Neural progenitor cell (in vitro differentiated cells): ENCODE measurements at regions not wholly inside any gene's neighbourhood (a gene's known extent, or its start where the extent isn't known, plus 50 kb on each side); places are given as distances from the start of the nearest gene placed in this dataset.

Experiments
- DNase-seq: peaks from one replicate; pipeline ENCODE4 v3.0.0-alpha.2; 2016; ENCODE audit warnings: low spot score
- H2AFZ ChIP-seq: fragments of 200-600 bp; sonication (generic); replicated peaks from 2 replicates; pipeline ENCODE4 v1.6.1; 2016; ENCODE audit warnings: antibody characterized with exemption
- H3F3A ChIP-seq: fragments of 200-600 bp; sonication (generic); 2 replicates; pipeline ENCODE4 v1.6.1; 2016; ENCODE audit warnings: antibody characterized with exemption, low read depth
- H3K27ac ChIP-seq: fragments of 200-600 bp; sonication (generic); 2 replicates; pipeline ENCODE4 v1.5.1; 2016; ENCODE audit warnings: mild to moderate bottlenecking
- H3K27me3 ChIP-seq: fragments of 200-600 bp; sonication (generic); 2 replicates; pipeline ENCODE4 v1.6.1; 2016; ENCODE audit warnings: mild to moderate bottlenecking, moderate library complexity
- H3K36me3 ChIP-seq: fragments of 200-600 bp; sonication (generic); 2 replicates; pipeline ENCODE4 v1.5.1; 2016
- H3K4me1 ChIP-seq: fragments of 200-600 bp; sonication (generic); 2 replicates; pipeline ENCODE4 v1.6.1; 2016; ENCODE audit warnings: mixed run types
- H3K4me2 ChIP-seq: fragments of 200-600 bp; sonication (generic); 2 replicates; pipeline ENCODE4 v1.6.1; 2016
- H3K4me3 ChIP-seq: fragments of 200-600 bp; sonication (generic); 2 replicates; pipeline ENCODE4 v1.5.1; 2016
- H3K79me2 ChIP-seq: fragments of 200-600 bp; sonication (generic); 2 replicates; pipeline ENCODE4 v1.6.1; 2016; ENCODE audit warnings: low read depth
- H3K9ac ChIP-seq: fragments of 200-600 bp; sonication (generic); 2 replicates; pipeline ENCODE4 v1.6.1; 2016
- H3K9me3 ChIP-seq: fragments of 200-600 bp; sonication (generic); 2 replicates; pipeline ENCODE4 v1.5.1; 2016; ENCODE audit warnings: low read depth
- H4K20me1 ChIP-seq: fragments of 200-600 bp; sonication (generic); 2 replicates; pipeline ENCODE4 v1.6.1; 2016; ENCODE audit warnings: low read depth
- H3K27ac Mint-ChIP-seq: 3 replicates; pipeline ENCODE4 v1.8.0; 2021; ENCODE audit warnings: mixed read lengths
- H3K27me3 Mint-ChIP-seq: 2 replicates; pipeline ENCODE4 v1.8.0; 2022; ENCODE audit warnings: low read depth, mild to moderate bottlenecking, inconsistent platforms, moderate library complexity, mixed read lengths; ENCODE audit not compliant: insufficient read depth
- H3K36me3 Mint-ChIP-seq: 3 replicates; pipeline ENCODE4 v1.8.0; 2021; ENCODE audit warnings: mixed read lengths
- H3K4me1 Mint-ChIP-seq: 3 replicates; pipeline ENCODE4 v1.8.0; 2021; ENCODE audit warnings: mixed read lengths
- H3K4me3 Mint-ChIP-seq: 3 replicates; pipeline ENCODE4 v1.8.0; 2021; ENCODE audit warnings: mild to moderate bottlenecking, moderate library complexity, mixed read lengths
- H3K9me3 Mint-ChIP-seq: 3 replicates; pipeline ENCODE4 v1.8.0; 2020; ENCODE audit warnings: mixed read lengths
- CTCF ChIP-seq: fragments of 200-600 bp; sonication (generic); IDR thresholded peaks from 2 replicates; pipeline ENCODE4 v1.5.1; 2017; ENCODE audit warnings: antibody characterized with exemption, mild to moderate bottlenecking
- EZH2 ChIP-seq: fragments of 200-600 bp; sonication (generic); IDR thresholded peaks from 2 replicates; pipeline ENCODE4 v1.6.1; 2017; ENCODE audit warnings: antibody characterized with exemption, mild to moderate bottlenecking, moderate library complexity
- EZH2phosphoT487 ChIP-seq: fragments of 200-600 bp; sonication (generic); IDR thresholded peaks from 2 replicates; pipeline ENCODE4 v1.6.1; 2017; ENCODE audit warnings: antibody characterized with exemption

GRCh38 chr14:55800156-55800785 is 220.3 kb downstream of the KTN1 start:
- no peak overlapping the region for H2AFZ ChIP-seq

DNA sequence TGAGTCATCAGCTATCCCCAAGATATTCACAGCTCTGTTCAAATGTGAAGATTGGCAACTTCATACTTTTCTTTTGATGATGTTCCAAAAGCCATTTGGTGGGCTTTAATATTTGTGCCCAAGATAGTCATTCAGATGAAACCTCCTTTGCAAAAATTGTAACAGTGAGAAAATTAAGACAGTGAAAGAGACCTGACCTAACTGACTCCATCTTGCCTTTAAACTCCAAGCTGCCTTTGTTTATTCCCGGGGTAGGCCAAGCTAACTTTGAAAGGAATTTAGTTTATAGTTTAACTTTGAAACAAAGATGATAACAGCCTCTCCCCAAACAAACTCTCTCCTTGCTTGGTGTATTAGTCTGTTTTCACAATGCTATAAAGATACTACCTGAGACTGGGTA is 221.1 kb downstream of the KTN1 start:
- H3K27ac Mint-ChIP-seq, result no peak overlapping the region
- H3K79me2 ChIP-seq, result no peaks in the 10 kb centered on the region
- H3K4me1 ChIP-seq, result peaks cover 14% of the 10 kb centered on the region
- DNase-seq, result no peak
- peaks cover 6% of the 10 kb centered on the region for H3K9me3 Mint-ChIP-seq
- TF ChIP-seq EZH2 (no peak), EZH2phosphoT487 (no peak), CTCF (no peak)
- H3F3A ChIP-seq, result peaks cover 4% of the 10 kb centered on the region
- no peaks in the 10 kb centered on the region for H3K9me3 ChIP-seq
- H3K36me3 Mint-ChIP-seq, result no peaks in the 10 kb centered on the region
- H3K27me3 Mint-ChIP-seq, result peaks cover 3% of the 10 kb centered on the region
- no peaks in the 10 kb centered on the region for H3K27me3 ChIP-seq
- no peak overlapping the region for H3K4me2 ChIP-seq
- no peak overlapping the region for H3K27ac ChIP-seq
- H2AFZ ChIP-seq, result no peak overlapping the region
- no peak overlapping the region for H3K9ac ChIP-seq
- H4K20me1 ChIP-seq, result no peaks in the 10 kb centered on the region
- H3K4me3 Mint-ChIP-seq, result no peak overlapping the region
- H3K4me1 Mint-ChIP-seq, result peaks cover 36% of the 10 kb centered on the region
- H3K4me3 ChIP-seq, result no peak overlapping the region
- no peaks in the 10 kb centered on the region for H3K36me3 ChIP-seq

More at GRCh38 chr14:55800156-55800785, 220.3 kb downstream of the KTN1 start:
- Histone ChIP-seq H3K9me3 (no peaks in the 10 kb centered on the region), H3F3A (peaks cover 4% of the 10 kb centered on the region), H4K20me1 (no peaks in the 10 kb centered on the region), H3K9ac (no peak overlapping the region), H3K27ac (no peak overlapping the region), H3K79me2 (no peaks in the 10 kb centered on the region), H3K36me3 (no peaks in the 10 kb centered on the region), H3K4me1 (peaks cover 14% of the 10 kb centered on the region), H3K4me2 (no peak overlapping the region), H3K27me3 (no peaks in the 10 kb centered on the region), H3K4me3 (no peak overlapping the region)
- peaks cover 6% of the 10 kb centered on the region for H3K9me3 Mint-ChIP-seq
- peaks cover 36% of the 10 kb centered on the region for H3K4me1 Mint-ChIP-seq
- DNase-seq, result no peak
- no peak overlapping the region for H3K27ac Mint-ChIP-seq
- H3K36me3 Mint-ChIP-seq, result no peaks in the 10 kb centered on the region
- peaks cover 3% of the 10 kb centered on the region for H3K27me3 Mint-ChIP-seq
- no peak overlapping the region for H3K4me3 Mint-ChIP-seq
- TF ChIP-seq EZH2 (no peak), CTCF (no peak), EZH2phosphoT487 (no peak)

DNA sequence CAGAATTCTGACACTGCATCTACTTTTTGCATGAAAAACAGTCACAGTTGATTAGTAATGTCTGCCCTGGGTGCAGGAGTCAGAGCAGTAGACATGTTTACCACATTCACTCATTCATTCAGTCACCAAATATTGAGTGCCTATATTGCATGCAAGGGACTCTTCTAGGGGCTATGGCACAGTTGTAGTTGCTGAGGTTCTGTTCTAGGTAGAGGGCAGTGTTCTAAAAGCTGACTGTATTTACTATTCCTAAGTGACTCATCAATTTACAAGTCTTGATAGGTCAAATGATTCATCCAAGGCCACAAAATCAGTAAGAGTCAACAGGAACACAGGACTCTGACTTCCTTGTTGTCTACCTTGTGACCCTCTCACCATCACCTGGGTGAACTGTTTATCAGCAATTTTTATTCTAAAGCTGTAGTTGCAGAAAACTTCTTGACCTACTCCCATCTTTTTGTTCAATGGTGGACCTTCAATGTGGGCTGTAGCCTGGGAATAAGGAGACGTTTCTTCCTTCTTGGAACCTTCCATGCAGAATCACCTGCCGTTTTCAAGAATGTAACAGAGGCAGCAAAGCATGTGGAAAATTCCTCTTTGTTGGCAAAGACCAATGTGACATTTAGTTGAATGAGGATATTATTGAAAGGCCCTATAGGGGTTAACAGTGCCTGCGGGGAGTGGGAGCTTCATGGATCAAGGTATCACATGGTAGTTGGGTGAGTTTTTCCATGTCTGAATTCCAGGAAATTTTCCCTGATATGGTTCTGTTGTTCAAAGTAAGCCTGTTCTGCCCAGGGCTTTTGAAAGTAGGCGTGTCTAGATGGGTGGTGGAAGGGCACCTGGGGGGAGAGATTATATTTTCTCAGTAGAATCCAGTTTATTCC is 223.2 kb downstream of the KTN1 start:
- Histone ChIP-seq H3K79me2 (no peaks in the 10 kb centered on the region), H4K20me1 (no peaks in the 10 kb centered on the region), H3K27ac (no peak overlapping the region), H3K27me3 (no peaks in the 10 kb centered on the region), H3K4me2 (no peak overlapping the region), H3K9ac (no peak overlapping the region), H3K9me3 (no peaks in the 10 kb centered on the region), H3K4me3 (no peak overlapping the region), H2AFZ (no peak overlapping the region), H3K36me3 (no peaks in the 10 kb centered on the region), H3K4me1 (peaks cover 14% of the 10 kb centered on the region), H3F3A (peaks cover 4% of the 10 kb centered on the region)
- peaks cover 9% of the 10 kb centered on the region for H3K27me3 Mint-ChIP-seq
- no peak overlapping the region for H3K4me3 Mint-ChIP-seq
- no peak overlapping the region for H3K27ac Mint-ChIP-seq
- no peak for DNase-seq
- no peaks in the 10 kb centered on the region for H3K36me3 Mint-ChIP-seq
- H3K9me3 Mint-ChIP-seq, result peaks cover 6% of the 10 kb centered on the region
- peaks cover 28% of the 10 kb centered on the region for H3K4me1 Mint-ChIP-seq
- TF ChIP-seq EZH2phosphoT487 (no peak), CTCF (no peak), EZH2 (no peak)
